Loucy (cell line): ENCODE measurements at regions not wholly inside any gene's neighbourhood (a gene's known extent, or its start where the extent isn't known, plus 50 kb on each side); places are given as distances from the start of the nearest gene placed in this dataset.
A peak's percentile ranks its signal among the peaks of the same experiment; 100 is the strongest.

Experiments used
- H2AFZ ChIP-seq: fragments of 200-600 bp; sonication (generic); 2 replicates; pipeline ENCODE4 v1.6.0; 2016; ENCODE audit warnings: antibody characterized with exemption, mild to moderate bottlenecking, low read length, moderate library complexity
- H3F3A ChIP-seq: fragments of 200-600 bp; 2 replicates; pipeline ENCODE4 v1.6.0; 2016; ENCODE audit warnings: antibody characterized with exemption, low read depth, mild to moderate bottlenecking
- H3K27me3 ChIP-seq: fragments of 200-600 bp; sonication (generic); 2 replicates; pipeline ENCODE4 v1.6.1; 2014; ENCODE audit warnings: low read length, mild to moderate bottlenecking; ENCODE audit not compliant: insufficient read depth, poor library complexity, severe bottlenecking
- H3K36me3 ChIP-seq: fragments of 200-600 bp; sonication (generic); 2 replicates; pipeline ENCODE4 v1.6.1; 2016; ENCODE audit warnings: low read length; ENCODE audit not compliant: insufficient read depth
- H3K4me1 ChIP-seq: fragments of 200-600 bp; sonication (generic); 2 replicates; pipeline ENCODE4 v1.5.1; 2014; ENCODE audit warnings: low read length, mild to moderate bottlenecking; ENCODE audit not compliant: insufficient read depth, poor library complexity, severe bottlenecking
- H3K4me2 ChIP-seq: fragments of 200-600 bp; sonication (generic); 2 replicates; pipeline ENCODE4 v1.6.0; 2014; ENCODE audit warnings: antibody characterized with exemption, low read length, low read depth, mild to moderate bottlenecking; ENCODE audit not compliant: poor library complexity, severe bottlenecking
- H3K4me3 ChIP-seq: fragments of 200-600 bp; sonication (generic); 2 replicates; pipeline ENCODE4 v1.5.1; 2014; ENCODE audit warnings: low read length, mild to moderate bottlenecking, mixed read lengths; ENCODE audit not compliant: poor library complexity, severe bottlenecking
- H3K79me2 ChIP-seq: fragments of 200-600 bp; sonication (generic); 2 replicates; pipeline ENCODE4 v1.6.1; 2014; ENCODE audit warnings: low read length; ENCODE audit not compliant: insufficient read depth
- H3K9ac ChIP-seq: fragments of 200-600 bp; sonication (generic); 2 replicates; pipeline ENCODE4 v1.6.0; 2014; ENCODE audit warnings: mild to moderate bottlenecking, low read depth, low read length, moderate library complexity; ENCODE audit not compliant: poor library complexity, severe bottlenecking
- H3K9me2 ChIP-seq: fragments of 200-600 bp; sonication (generic); replicated peaks from 2 replicates; pipeline ENCODE4 v1.6.1; 2016; ENCODE audit warnings: low read depth, low read length, mixed read lengths
- H3K9me3 ChIP-seq: fragments of 200-600 bp; sonication (generic); 2 replicates; pipeline ENCODE4 v1.6.1; 2014; ENCODE audit warnings: mild to moderate bottlenecking, antibody characterized with exemption, low read length, low read depth; ENCODE audit not compliant: insufficient read depth
- H4K20me1 ChIP-seq: fragments of 200-600 bp; sonication (generic); 2 replicates; pipeline ENCODE4 v1.6.0; 2014; ENCODE audit warnings: antibody characterized with exemption, low read length, mild to moderate bottlenecking; ENCODE audit not compliant: insufficient read depth, poor library complexity, severe bottlenecking
- CTCF ChIP-seq: fragments of 200-600 bp; sonication (generic); conservative IDR thresholded peaks from 2 replicates; pipeline ENCODE4 v1.5.1; 2014; ENCODE audit warnings: mild to moderate bottlenecking, antibody characterized with exemption, low read length
- EZH2phosphoT487 ChIP-seq: fragments of 200-600 bp; IDR thresholded peaks from 2 replicates; pipeline ENCODE4 v1.6.1; 2018; ENCODE audit warnings: antibody characterized with exemption, mild to moderate bottlenecking, moderate library complexity, borderline replicate concordance

DNA sequence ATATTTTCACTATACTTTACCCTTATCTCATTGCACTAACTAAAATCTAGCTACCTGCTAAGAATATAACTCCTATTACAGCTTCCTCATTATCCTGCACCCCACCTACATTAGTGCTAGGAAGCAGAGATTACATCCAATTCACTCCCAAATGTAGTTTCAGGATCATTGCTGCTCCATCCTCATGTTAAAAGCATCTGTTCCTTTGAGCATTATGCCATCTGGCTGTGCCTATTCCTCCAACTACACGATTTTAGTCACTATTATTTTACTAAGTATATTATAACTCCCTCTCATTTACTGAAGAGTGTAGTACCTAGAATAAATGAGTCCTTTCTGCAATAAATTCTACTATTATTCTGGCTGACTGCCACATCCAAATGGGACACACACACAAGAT lies 1586.9 kb downstream of the TECRL start:
- Histone ChIP-seq H3K9me3 (no peaks in the 10 kb centered on the region), H3K9ac (no peak overlapping the region), H3K36me3 (no peaks in the 10 kb centered on the region), H3K4me2 (no peak overlapping the region), H4K20me1 (no peaks in the 10 kb centered on the region), H3K79me2 (no peaks in the 10 kb centered on the region), H2AFZ (no peak overlapping the region), H3K4me1 (no peaks in the 10 kb centered on the region), H3K9me2 (no peaks in the 10 kb centered on the region), H3F3A (no peaks in the 10 kb centered on the region), H3K4me3 (no peak overlapping the region), H3K27me3 (no peaks in the 10 kb centered on the region)
- TF ChIP-seq CTCF: no peak
- TF ChIP-seq EZH2phosphoT487: no peak

DNA sequence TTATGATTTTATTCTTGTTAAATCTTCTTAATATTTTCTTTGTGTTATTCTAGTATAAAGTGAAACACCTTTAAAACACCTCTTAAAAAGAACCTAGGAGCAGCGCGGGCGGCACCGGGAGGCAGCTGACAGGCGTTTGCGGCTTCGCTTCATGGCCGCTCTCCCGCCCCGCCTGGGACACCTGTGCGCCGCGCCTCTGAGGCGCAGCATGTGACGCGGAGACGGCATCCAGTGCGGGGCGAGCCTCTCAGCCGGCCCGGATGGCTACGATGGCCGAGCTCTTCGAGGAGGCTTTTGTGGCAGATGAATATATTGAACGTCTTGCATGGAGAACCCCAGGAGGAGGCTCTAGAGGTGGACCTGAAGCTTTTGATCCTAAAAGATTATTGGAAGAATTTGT lies 1592.7 kb downstream of the TECRL start:
- H3K4me3 ChIP-seq: no peak overlapping the region
- no peaks in the 10 kb centered on the region for H3K36me3 ChIP-seq
- H3K4me2 ChIP-seq: no peak overlapping the region

DNA sequence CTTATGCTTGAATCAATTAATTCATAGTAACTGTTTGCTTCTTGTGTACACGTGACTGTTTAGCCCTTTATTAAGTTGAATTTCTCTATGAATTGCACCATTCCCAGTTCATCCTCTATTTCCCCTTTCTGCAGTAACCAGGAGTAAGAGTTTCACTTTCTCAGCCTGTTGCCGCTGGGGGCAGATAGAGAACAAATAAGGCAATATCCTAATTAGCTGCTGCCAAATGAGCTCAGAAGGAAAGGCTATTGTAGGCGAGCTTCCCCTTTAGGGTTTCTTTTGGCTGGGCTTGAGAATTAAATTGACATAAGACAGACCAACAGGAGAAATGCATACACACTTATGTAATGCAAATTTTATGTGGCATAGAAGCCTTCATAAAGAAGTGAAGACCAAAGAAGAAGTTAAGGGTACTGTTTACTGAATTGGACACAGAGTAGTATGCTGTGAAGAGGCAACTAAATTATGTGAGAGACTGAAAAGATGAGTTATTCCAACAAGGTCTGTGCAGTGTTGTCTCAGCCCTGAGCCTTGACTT lies 1594.7 kb downstream of the TECRL start:
- Histone ChIP-seq H3K36me3 (no peaks in the 10 kb centered on the region), H4K20me1 (no peaks in the 10 kb centered on the region), H3K4me1 (no peaks in the 10 kb centered on the region), H3K4me2 (peak overlapping the region; percentile 37), H2AFZ (no peak overlapping the region; the same call in 1 of the 2 replicates), H3K9me3 (no peaks in the 10 kb centered on the region), H3K4me3 (peak overlapping the region; percentile 20), H3F3A (no peaks in the 10 kb centered on the region), H3K79me2 (no peaks in the 10 kb centered on the region), H3K27me3 (no peaks in the 10 kb centered on the region), H3K9ac (no peak overlapping the region), H3K9me2 (no peaks in the 10 kb centered on the region)
- TF ChIP-seq EZH2phosphoT487: no peak
- 0 out of 2 replicates have a peak, but pooled peaks have one; percentile 10 for TF ChIP-seq CTCF

More for the DNA sequence above, 1592.7 kb downstream of the TECRL start:
- Histone ChIP-seq H3K9ac (no peak overlapping the region), H3K9me2 (no peaks in the 10 kb centered on the region), H3K79me2 (no peaks in the 10 kb centered on the region), H3K9me3 (no peaks in the 10 kb centered on the region), H4K20me1 (no peaks in the 10 kb centered on the region), H3K27me3 (no peaks in the 10 kb centered on the region), H3F3A (no peaks in the 10 kb centered on the region), H3K4me1 (no peaks in the 10 kb centered on the region), H2AFZ (no peak overlapping the region)
- TF ChIP-seq EZH2phosphoT487: no peak

GRCh38 chr4:62806816-62807215 lies 1602.4 kb downstream of the TECRL start:
- H3K4me1 ChIP-seq: no peaks in the 10 kb centered on the region

More at GRCh38 chr4:62806816-62807215, 1602.4 kb downstream of the TECRL start:
- Histone ChIP-seq H3K36me3 (no peaks in the 10 kb centered on the region), H3K79me2 (no peaks in the 10 kb centered on the region), H3F3A (no peaks in the 10 kb centered on the region), H2AFZ (no peak overlapping the region), H3K4me3 (no peak overlapping the region), H3K9me2 (no peaks in the 10 kb centered on the region), H3K4me2 (no peak overlapping the region), H3K9ac (no peak overlapping the region), H3K9me3 (no peaks in the 10 kb centered on the region), H3K27me3 (no peaks in the 10 kb centered on the region), H4K20me1 (no peaks in the 10 kb centered on the region)
- TF ChIP-seq EZH2phosphoT487 (no peak), CTCF (no peak)
